ENCODE measurements at regions not wholly inside any gene's neighbourhood (a gene's known extent, or its start where the extent isn't known, plus 50 kb on each side); places are given as distances from the start of the nearest gene placed in this dataset.

DNA sequence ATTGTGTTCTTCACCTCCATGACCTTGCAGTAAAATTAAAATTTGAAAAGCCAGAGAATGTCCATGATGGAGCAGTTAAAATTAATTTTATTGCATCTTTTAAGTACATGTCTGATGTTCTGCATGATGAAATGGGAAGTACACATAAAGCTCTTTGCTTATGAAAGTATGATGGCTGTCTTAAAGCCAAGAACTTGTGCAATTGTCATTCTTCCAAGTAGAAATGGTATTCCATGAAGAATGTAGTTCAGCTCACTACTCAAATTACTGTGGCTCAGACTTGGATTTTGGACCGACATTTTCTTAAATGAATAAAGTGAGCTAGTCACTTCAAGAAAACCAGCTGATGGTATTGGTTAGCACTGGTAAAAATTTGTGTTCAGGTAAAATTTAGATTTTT lies 161.7 kb upstream of the CXCL13 start:
- no peaks in the 10 kb centered on the region for H3K27me3 ChIP-seq (replicated peaks in 1 of 2; ENCODE audit: control insufficient read depth in 2 of 2, insufficient read depth in 2 of 2, low read length in 1 of 2)
- ATAC-seq: no peak
- no peak overlapping the region for H3K4me2 ChIP-seq (ENCODE audit: control insufficient read depth, insufficient read depth)
- no peaks in the 10 kb centered on the region for H3K36me3 ChIP-seq (ENCODE audit: control insufficient read depth in 2 of 2, insufficient read depth in 2 of 2, low read length in 1 of 2)
- ChIA-PET SMC1A (ENCODE audit: uncharacterized antibody, unreplicated experiment) (interaction anchor here (0.6 to 1.6 kb wide), 4 partner anchors 11 to 172 kb away, joined by 3 to 4 read pairs (median 3); no protein-coding TSS in a partner anchor), CTCF (interaction anchor here (1.0 to 1.5 kb wide), 5 partner anchors 11 to 157 kb away, joined by 3 to 4 read pairs (median 4); no protein-coding TSS in a partner anchor), POLR2A (no interaction called here), RAD21 (ENCODE audit: unreplicated experiment) (no interaction called here)
- H3K79me2 ChIP-seq (ENCODE audit: control insufficient read depth, insufficient read depth, low read length): no peaks in the 10 kb centered on the region
- no peaks in the 10 kb centered on the region for H3K9me3 ChIP-seq (replicated peaks; ENCODE audit: control insufficient read depth, insufficient read depth, low read length)
- H3K4me1 ChIP-seq (ENCODE audit: control insufficient read depth, insufficient read depth, low read length): no peaks in the 10 kb centered on the region
- no peak for TF ChIP-seq KDM1A (IDR thresholded peaks at IDR 0.05; ENCODE audit: borderline replicate concordance)
- no peak for TF ChIP-seq FOS (IDR thresholded peaks at IDR 0.05; ENCODE audit: borderline replicate concordance, extremely low read depth, insufficient read length)
- TF ChIP-seq BHLHE40 (IDR thresholded peaks at IDR 0.05; ENCODE audit: borderline replicate concordance in 1 of 2, low read depth in 2 of 2, low read length in 1 of 2): no peak
- TF ChIP-seq, protein P1, sequence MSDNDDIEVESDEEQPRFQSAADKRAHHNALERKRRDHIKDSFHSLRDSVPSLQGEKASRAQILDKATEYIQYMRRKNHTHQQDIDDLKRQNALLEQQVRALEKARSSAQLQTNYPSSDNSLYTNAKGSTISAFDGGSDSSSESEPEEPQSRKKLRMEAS (IDR thresholded peaks at IDR 0.05; ENCODE audit: low read depth, low read length): no peak
- no peak for TF ChIP-seq GABPA (IDR thresholded peaks at IDR 0.05; ENCODE audit: low read depth)
- TF ChIP-seq PAX5 (IDR thresholded peaks at IDR 0.05; ENCODE audit: borderline replicate concordance, low read depth, low read length): no peak
- BruUV-seq (replicated peaks): no TSS peak
- no peak for DNase-seq (ENCODE audit: low read depth, low spot score)
- H3K9ac ChIP-seq (ENCODE audit: control insufficient read depth, insufficient read depth, low read length): no peak overlapping the region
- intact Hi-C loops (cut with micrococcal nuclease; ENCODE audit: unreplicated experiment): no loop called here
- no peak overlapping the region for H3K4me3 ChIP-seq
- no peak overlapping the region for H3K27ac ChIP-seq (ENCODE audit: control insufficient read depth, insufficient read depth)
- WGBS (ENCODE audit: insufficient coverage, insufficient replicate concordance, low lambda C conversion rate, missing lambda C conversion rate): 41% methylated on average over 1 of the region's 1 CpG
- in situ Hi-C loops (cut with MboI): no loop called here
- no peak for FAIRE-seq
- H2AFZ ChIP-seq (ENCODE audit: control insufficient read depth, low read depth, low read length): no peak overlapping the region
- H4K20me1 ChIP-seq (ENCODE audit: control insufficient read depth, insufficient read depth): no peaks in the 10 kb centered on the region

DNA sequence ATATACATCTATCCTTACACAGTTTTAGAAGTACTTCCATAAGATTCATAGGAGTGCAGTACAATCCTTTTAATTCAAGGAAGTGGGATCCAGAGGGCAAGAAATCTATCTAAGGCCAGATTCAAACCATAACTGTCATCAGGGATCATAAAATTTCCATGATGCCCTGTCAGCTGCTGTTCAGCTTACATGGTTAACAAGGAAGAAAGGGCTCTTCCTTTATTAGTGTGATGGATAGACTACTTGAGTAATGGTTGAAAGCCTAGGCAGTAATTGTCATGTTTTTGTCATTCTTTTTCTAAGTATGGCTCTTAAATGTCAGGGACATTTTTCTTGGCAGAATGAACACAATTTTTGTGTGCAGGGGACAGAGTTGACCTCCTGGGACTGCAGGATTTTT lies 159.8 kb upstream of the CXCL13 start:
- intact Hi-C loops (cut with micrococcal nuclease; ENCODE audit: unreplicated experiment): no loop called here
- ChIA-PET POLR2A (no interaction called here), SMC1A (ENCODE audit: uncharacterized antibody, unreplicated experiment) (interaction anchor here (1.4 kb wide), 1 partner anchor 155 kb away, joined by 4 read pairs; no protein-coding TSS in a partner anchor), RAD21 (ENCODE audit: unreplicated experiment) (no interaction called here), CTCF (no interaction called here)
- no peaks in the 10 kb centered on the region for H4K20me1 ChIP-seq (ENCODE audit: control insufficient read depth, insufficient read depth)
- TF ChIP-seq TBL1XR1 (IDR thresholded peaks at IDR 0.05; ENCODE audit: low read depth, low read length) (no peak), POLR2AphosphoS2 (IDR thresholded peaks at IDR 0.05; ENCODE audit: low read depth, low read length) (no peak), CBFB (IDR thresholded peaks at IDR 0.05; ENCODE audit: low read depth) (no peak), NFIC (IDR thresholded peaks at IDR 0.05; ENCODE audit: low read depth, low read length) (no peak), PAX5 (IDR thresholded peaks at IDR 0.05; ENCODE audit: borderline replicate concordance, low read depth, low read length) (no peak), ASH2L (IDR thresholded peaks at IDR 0.05; ENCODE audit: borderline replicate concordance, low read depth) (no peak), EGR1 (IDR thresholded peaks at IDR 0.05; ENCODE audit: borderline replicate concordance in 1 of 2, low read depth in 2 of 2, low read length in 2 of 2) (no peak), NFXL1 (IDR thresholded peaks at IDR 0.05; ENCODE audit: borderline replicate concordance) (no peak)
- TF ChIP-seq, protein P2, sequence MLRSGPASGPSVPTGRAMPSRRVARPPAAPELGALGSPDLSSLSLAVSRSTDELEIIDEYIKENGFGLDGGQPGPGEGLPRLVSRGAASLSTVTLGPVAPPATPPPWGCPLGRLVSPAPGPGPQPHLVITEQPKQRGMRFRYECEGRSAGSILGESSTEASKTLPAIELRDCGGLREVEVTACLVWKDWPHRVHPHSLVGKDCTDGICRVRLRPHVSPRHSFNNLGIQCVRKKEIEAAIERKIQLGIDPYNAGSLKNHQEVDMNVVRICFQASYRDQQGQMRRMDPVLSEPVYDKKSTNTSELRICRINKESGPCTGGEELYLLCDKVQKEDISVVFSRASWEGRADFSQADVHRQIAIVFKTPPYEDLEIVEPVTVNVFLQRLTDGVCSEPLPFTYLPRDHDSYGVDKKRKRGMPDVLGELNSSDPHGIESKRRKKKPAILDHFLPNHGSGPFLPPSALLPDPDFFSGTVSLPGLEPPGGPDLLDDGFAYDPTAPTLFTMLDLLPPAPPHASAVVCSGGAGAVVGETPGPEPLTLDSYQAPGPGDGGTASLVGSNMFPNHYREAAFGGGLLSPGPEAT (IDR thresholded peaks at IDR 0.05; ENCODE audit: low read depth): no peak
- H2AFZ ChIP-seq (ENCODE audit: control insufficient read depth, low read depth, low read length): no peak overlapping the region
- H3K27me3 ChIP-seq (replicated peaks in 1 of 2; ENCODE audit: control insufficient read depth in 2 of 2, insufficient read depth in 2 of 2, low read length in 1 of 2): no peaks in the 10 kb centered on the region; a peak in 1 of 4 replicates
- FAIRE-seq: no peak
- in situ Hi-C loops (cut with MboI): no loop called here
- no peak overlapping the region for H3K4me2 ChIP-seq (ENCODE audit: control insufficient read depth, insufficient read depth)
- DNase-seq (ENCODE audit: low read depth, low spot score): no peak
- H3K79me2 ChIP-seq (ENCODE audit: control insufficient read depth, insufficient read depth, low read length): no peaks in the 10 kb centered on the region
- no peaks in the 10 kb centered on the region for H3K9me3 ChIP-seq (replicated peaks; ENCODE audit: control insufficient read depth, insufficient read depth, low read length)
- ATAC-seq: no peak
- no peak overlapping the region for H3K9ac ChIP-seq (ENCODE audit: control insufficient read depth, insufficient read depth, low read length)
- H3K4me1 ChIP-seq (ENCODE audit: control insufficient read depth, insufficient read depth, low read length): no peaks in the 10 kb centered on the region
- H3K27ac ChIP-seq (ENCODE audit: control insufficient read depth, insufficient read depth): no peak overlapping the region
- no TSS peak for BruUV-seq (replicated peaks)
- no peak overlapping the region for H3K4me3 ChIP-seq
- H3K36me3 ChIP-seq (ENCODE audit: control insufficient read depth in 2 of 2, insufficient read depth in 2 of 2, low read length in 1 of 2): no peaks in the 10 kb centered on the region

All from GM12878 (cell line).